HEK293 (cell line): ENCODE measurements at regions not wholly inside any gene's neighbourhood (a gene's known extent, or its start where the extent isn't known, plus 50 kb on each side); places are given as distances from the start of the nearest gene placed in this dataset.

Experiments
- CTCF ChIA-PET: fragments of 350-600 bp; formaldehyde crosslinking; extraction: SDS; loops from one replicate; lab custom pipeline; 2021; ENCODE audit warnings: antibody characterized with exemption; lab: Yijun Ruan, JAX
- POLR2A ChIA-PET: fragments of 300-600 bp; formaldehyde crosslinking; extraction: SDS; loops from one replicate; lab custom pipeline; 2020; ENCODE audit warnings: antibody characterized with exemption, inconsistent platforms; lab: Yijun Ruan, JAX
- H3K27ac ChIP-seq: fragments of 200-500 bp; sonication (Bioruptor generic); 2 replicates; pipeline ENCODE4 v1.5.1; 2014; ENCODE audit warnings: low read depth, low read length, control low read depth, inconsistent platforms; ENCODE audit errors: extremely low read depth
- H3K36me3 ChIP-seq, 2 experiments: fragments of 200-500 bp in 1 of 2; sonication (Bioruptor generic) in 1 of 2; 1 replicate in 1 of 2; 2 replicates in 1 of 2; pipeline ENCODE4 v1.5.1; 2014 to 2017; ENCODE audit warnings: inconsistent platforms in 2 of 2, low read length in 2 of 2; ENCODE audit not compliant: control insufficient read depth in 2 of 2, insufficient read depth in 1 of 2
- H3K4me1 ChIP-seq: fragments of 200-500 bp; sonication (Bioruptor generic); 2 replicates; pipeline ENCODE4 v1.5.1; 2014; ENCODE audit warnings: mild to moderate bottlenecking, low read length, inconsistent platforms; ENCODE audit not compliant: control insufficient read depth, insufficient read depth
- H3K4me3 ChIP-seq: 2 replicates; pipeline ENCODE4 v1.5.1; 2011; ENCODE audit warnings: low read depth, mild to moderate bottlenecking, control low read depth, low read length, moderate library complexity
- H3K9me3 ChIP-seq: fragments of 200-500 bp; sonication (Bioruptor generic); 2 replicates; pipeline ENCODE4 v1.5.1; 2014; ENCODE audit warnings: low read depth, low read length, inconsistent platforms; ENCODE audit not compliant: control insufficient read depth, insufficient read depth
- GLIS1 ChIP-seq: fragments of 450-650 bp; formaldehyde crosslinking; IDR thresholded peaks from 2 replicates; pipeline ENCODE4 v1.5.1; 2016; ENCODE audit warnings: missing biosample characterization, missing genetic modification characterization
- KLF9 ChIP-seq: fragments of 450-650 bp; formaldehyde crosslinking; IDR thresholded peaks from 2 replicates; pipeline ENCODE4 v1.5.1; 2016; ENCODE audit warnings: missing biosample characterization, missing genetic modification characterization, low read depth
- MYNN ChIP-seq: fragments of 450-650 bp; formaldehyde crosslinking; IDR thresholded peaks from 2 replicates; pipeline ENCODE4 v1.5.1; 2016; ENCODE audit warnings: missing biosample characterization, missing genetic modification characterization, borderline replicate concordance
- OSR2 ChIP-seq: fragments of 450-650 bp; formaldehyde crosslinking; IDR thresholded peaks from 2 replicates; pipeline ENCODE4 v1.5.1; 2016; ENCODE audit warnings: missing biosample characterization, missing genetic modification characterization
- OVOL3 ChIP-seq: fragments of 450-650 bp; formaldehyde crosslinking; IDR thresholded peaks from 2 replicates; pipeline ENCODE4 v1.5.1; 2016; ENCODE audit warnings: missing biosample characterization, missing genetic modification characterization
- SP7 ChIP-seq: fragments of 450-650 bp; formaldehyde crosslinking; IDR thresholded peaks from 2 replicates; pipeline ENCODE4 v1.5.1; 2016; ENCODE audit warnings: missing biosample characterization, missing genetic modification characterization
- ZBTB17 ChIP-seq: fragments of 450-650 bp; formaldehyde crosslinking; IDR thresholded peaks from 2 replicates; pipeline ENCODE4 v1.5.1; 2016; ENCODE audit warnings: missing biosample characterization, missing genetic modification characterization
- ZBTB20 ChIP-seq: fragments of 450-650 bp; formaldehyde crosslinking; IDR thresholded peaks from 2 replicates; pipeline ENCODE4 v1.5.1; 2016; ENCODE audit warnings: missing biosample characterization, missing genetic modification characterization
- ZFP41 ChIP-seq: fragments of 450-650 bp; formaldehyde crosslinking; IDR thresholded peaks from 2 replicates; pipeline ENCODE4 v1.5.1; 2016; ENCODE audit warnings: missing biosample characterization, missing genetic modification characterization, borderline replicate concordance
- ZNF114 ChIP-seq: fragments of 450-650 bp; formaldehyde crosslinking; IDR thresholded peaks from 2 replicates; pipeline ENCODE4 v1.5.0; 2017; ENCODE audit warnings: missing biosample characterization, missing genetic modification characterization
- ZNF155 ChIP-seq: fragments of 450-650 bp; formaldehyde crosslinking; IDR thresholded peaks from 2 replicates; pipeline ENCODE4 v1.5.1; 2016; ENCODE audit warnings: missing biosample characterization, missing genetic modification characterization
- ZNF174 ChIP-seq: fragments of 450-650 bp; formaldehyde crosslinking; IDR thresholded peaks from 2 replicates; pipeline ENCODE4 v1.5.0; 2017; ENCODE audit warnings: missing biosample characterization, mild to moderate bottlenecking, missing genetic modification characterization
- ZNF23 ChIP-seq: fragments of 450-650 bp; formaldehyde crosslinking; IDR thresholded peaks from 2 replicates; pipeline ENCODE4 v1.5.1; 2016; ENCODE audit warnings: missing biosample characterization, missing genetic modification characterization, borderline replicate concordance
- ZNF266 ChIP-seq: fragments of 450-650 bp; formaldehyde crosslinking; IDR thresholded peaks from 2 replicates; pipeline ENCODE4 v1.5.1; 2016; ENCODE audit warnings: missing biosample characterization, missing genetic modification characterization, low read depth
- ZNF350 ChIP-seq: fragments of 450-650 bp; formaldehyde crosslinking; IDR thresholded peaks from 2 replicates; pipeline ENCODE4 v1.5.0; 2017; ENCODE audit warnings: missing biosample characterization, mild to moderate bottlenecking, missing genetic modification characterization
- ZNF404 ChIP-seq: fragments of 450-650 bp; formaldehyde crosslinking; IDR thresholded peaks from 2 replicates; pipeline ENCODE4 v1.5.1; 2017; ENCODE audit warnings: missing biosample characterization, missing genetic modification characterization
- ZNF530 ChIP-seq: fragments of 450-650 bp; formaldehyde crosslinking; IDR thresholded peaks from 2 replicates; pipeline ENCODE4 v1.5.1; 2016; ENCODE audit warnings: low read depth, missing biosample characterization, missing genetic modification characterization
- ZNF621 ChIP-seq: fragments of 450-650 bp; formaldehyde crosslinking; IDR thresholded peaks from 2 replicates; pipeline ENCODE4 v1.5.1; 2017; ENCODE audit warnings: missing biosample characterization, missing genetic modification characterization
- ZNF654 ChIP-seq: fragments of 450-650 bp; formaldehyde crosslinking; IDR thresholded peaks from 2 replicates; pipeline ENCODE4 v1.5.1; 2016; ENCODE audit warnings: low read depth, missing biosample characterization, missing genetic modification characterization
- ZNF792 ChIP-seq: fragments of 450-650 bp; formaldehyde crosslinking; IDR thresholded peaks from 2 replicates; pipeline ENCODE4 v1.5.1; 2016; ENCODE audit warnings: missing biosample characterization, missing genetic modification characterization
- ZSCAN23 ChIP-seq: fragments of 450-650 bp; formaldehyde crosslinking; IDR thresholded peaks from 2 replicates; pipeline ENCODE4 v1.5.1; 2016; ENCODE audit warnings: missing biosample characterization, missing genetic modification characterization
- TF ChIP-seq, protein P1 (sequence below): fragments of 450-650 bp; formaldehyde crosslinking; IDR thresholded peaks from 2 replicates; pipeline ENCODE4 v1.5.1; 2016; ENCODE audit warnings: missing biosample characterization, missing genetic modification characterization
- TF ChIP-seq, protein P2 (sequence below): fragments of 450-650 bp; formaldehyde crosslinking; IDR thresholded peaks from 2 replicates; pipeline ENCODE4 v1.5.1; 2016; ENCODE audit warnings: missing biosample characterization, missing genetic modification characterization
- TF ChIP-seq, protein P3 (sequence below): fragments of 450-650 bp; formaldehyde crosslinking; IDR thresholded peaks from 2 replicates; pipeline ENCODE4 v1.5.1; 2017; ENCODE audit warnings: missing biosample characterization, missing genetic modification characterization

DNA sequence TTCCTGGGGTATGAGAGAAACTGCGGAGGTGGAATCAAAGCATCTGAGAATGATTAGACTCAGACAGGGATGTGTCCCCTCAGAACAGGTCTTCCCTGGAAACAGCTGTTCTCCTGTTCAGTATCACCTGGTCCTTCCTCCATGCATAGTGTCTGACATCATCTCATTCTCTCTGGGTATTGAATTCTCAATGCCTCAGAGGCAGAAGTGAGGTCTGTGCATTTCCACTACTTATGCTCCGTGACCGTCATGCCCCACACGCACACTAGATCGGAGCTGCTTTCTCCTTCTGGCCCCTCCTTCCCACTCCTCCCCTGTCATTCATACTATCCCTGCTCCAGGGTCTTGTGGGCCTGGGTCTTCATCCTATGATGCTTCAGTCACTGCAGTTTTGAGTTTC lies 61.4 kb upstream of the DAB2IP start:
- Histone ChIP-seq H3K4me1 (no peaks in the 10 kb centered on the region), H3K36me3 (no peaks in the 10 kb centered on the region), H3K9me3 (no peaks in the 10 kb centered on the region), H3K27ac (no peak overlapping the region), H3K4me3 (no peak overlapping the region)
- POLR2A ChIA-PET, result no interaction called here
- CTCF ChIA-PET, result interaction anchor here (1.0 kb wide), 1 partner anchor 35 kb away, joined by 3 read pairs; no protein-coding TSS in a partner anchor
- TF ChIP-seq KLF9 (tag by site-specific recombination), result no peak
- no peak for TF ChIP-seq GLIS1 (tag by site-specific recombination)
- TF ChIP-seq ZNF792 (tag by site-specific recombination), result no peak
- TF ChIP-seq ZBTB17 (tag by site-specific recombination), result 0 out of 2 replicates have a peak, but pooled peaks have one; percentile 10

DNA sequence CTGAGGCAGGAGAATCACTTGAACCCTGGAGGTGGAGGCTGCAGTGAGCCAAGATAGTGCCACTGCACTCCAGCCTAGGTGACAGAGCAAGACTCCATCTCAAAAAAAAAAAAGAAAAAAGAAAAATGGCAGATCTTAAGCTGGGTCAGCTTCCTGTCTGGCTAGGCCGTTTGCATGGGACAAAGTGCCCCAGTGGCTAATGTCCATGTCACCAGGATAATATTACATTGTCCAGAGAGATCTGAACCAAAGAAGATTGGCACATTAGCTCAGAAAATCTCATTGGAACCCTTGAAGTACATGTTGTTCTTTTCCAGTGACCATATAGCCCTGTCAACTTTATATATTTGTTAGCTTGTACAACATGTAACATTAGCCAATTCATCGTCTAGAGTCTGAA lies 59.2 kb upstream of the DAB2IP start:
- H3K9me3 ChIP-seq, result no peaks in the 10 kb centered on the region
- no peak overlapping the region for H3K27ac ChIP-seq
- H3K4me1 ChIP-seq, result no peaks in the 10 kb centered on the region
- no peak overlapping the region for H3K4me3 ChIP-seq
- ChIA-PET CTCF (interaction anchor here (0.6 to 4.3 kb wide), 5 partner anchors 34 to 401 kb away, joined by 3 to 19 read pairs (median 4); no protein-coding TSS in a partner anchor), POLR2A (no interaction called here)
- no peaks in the 10 kb centered on the region for H3K36me3 ChIP-seq
- TF ChIP-seq ZNF530 (no peak), ZNF174 (tag by site-specific recombination) (no peak), ZNF266 (tag by site-specific recombination) (no peak), OVOL3 (tag by site-specific recombination) (no peak), ZBTB20 (tag by site-specific recombination) (no peak), ZNF155 (no peak), MYNN (no peak)
- TF ChIP-seq, protein P1, sequence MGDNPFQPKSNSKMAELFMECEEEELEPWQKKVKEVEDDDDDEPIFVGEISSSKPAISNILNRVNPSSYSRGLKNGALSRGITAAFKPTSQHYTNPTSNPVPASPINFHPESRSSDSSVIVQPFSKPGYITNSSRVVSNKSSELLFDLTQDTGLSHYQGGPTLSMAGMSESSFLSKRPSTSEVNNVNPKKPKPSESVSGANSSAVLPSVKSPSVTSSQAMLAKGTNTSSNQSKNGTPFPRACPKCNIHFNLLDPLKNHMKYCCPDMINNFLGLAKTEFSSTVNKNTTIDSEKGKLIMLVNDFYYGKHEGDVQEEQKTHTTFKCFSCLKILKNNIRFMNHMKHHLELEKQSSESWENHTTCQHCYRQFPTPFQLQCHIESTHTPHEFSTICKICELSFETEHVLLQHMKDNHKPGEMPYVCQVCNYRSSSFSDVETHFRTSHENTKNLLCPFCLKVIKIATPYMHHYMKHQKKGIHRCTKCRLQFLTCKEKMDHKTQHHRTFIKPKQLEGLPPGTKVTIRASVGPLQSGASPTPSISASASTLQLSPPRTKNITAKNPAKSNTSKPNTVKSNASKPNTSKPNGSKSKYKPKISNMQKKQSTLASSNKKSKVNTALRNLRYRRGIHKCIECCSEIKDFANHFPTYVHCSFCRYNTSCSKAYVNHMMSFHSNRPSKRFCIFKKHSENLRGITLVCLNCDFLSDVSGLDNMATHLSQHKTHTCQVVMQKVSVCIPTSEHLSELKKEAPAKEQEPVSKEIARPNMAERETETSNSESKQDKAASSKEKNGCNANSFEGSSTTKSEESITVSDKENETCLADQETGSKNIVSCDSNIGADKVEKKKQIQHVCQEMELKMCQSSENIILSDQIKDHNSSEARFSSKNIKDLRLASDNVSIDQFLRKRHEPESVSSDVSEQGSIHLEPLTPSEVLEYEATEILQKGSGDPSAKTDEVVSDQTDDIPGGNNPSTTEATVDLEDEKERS, result no peak
- TF ChIP-seq, protein P2, sequence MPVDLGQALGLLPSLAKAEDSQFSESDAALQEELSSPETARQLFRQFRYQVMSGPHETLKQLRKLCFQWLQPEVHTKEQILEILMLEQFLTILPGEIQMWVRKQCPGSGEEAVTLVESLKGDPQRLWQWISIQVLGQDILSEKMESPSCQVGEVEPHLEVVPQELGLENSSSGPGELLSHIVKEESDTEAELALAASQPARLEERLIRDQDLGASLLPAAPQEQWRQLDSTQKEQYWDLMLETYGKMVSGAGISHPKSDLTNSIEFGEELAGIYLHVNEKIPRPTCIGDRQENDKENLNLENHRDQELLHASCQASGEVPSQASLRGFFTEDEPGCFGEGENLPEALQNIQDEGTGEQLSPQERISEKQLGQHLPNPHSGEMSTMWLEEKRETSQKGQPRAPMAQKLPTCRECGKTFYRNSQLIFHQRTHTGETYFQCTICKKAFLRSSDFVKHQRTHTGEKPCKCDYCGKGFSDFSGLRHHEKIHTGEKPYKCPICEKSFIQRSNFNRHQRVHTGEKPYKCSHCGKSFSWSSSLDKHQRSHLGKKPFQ (tag by site-specific recombination), result no peak

DNA sequence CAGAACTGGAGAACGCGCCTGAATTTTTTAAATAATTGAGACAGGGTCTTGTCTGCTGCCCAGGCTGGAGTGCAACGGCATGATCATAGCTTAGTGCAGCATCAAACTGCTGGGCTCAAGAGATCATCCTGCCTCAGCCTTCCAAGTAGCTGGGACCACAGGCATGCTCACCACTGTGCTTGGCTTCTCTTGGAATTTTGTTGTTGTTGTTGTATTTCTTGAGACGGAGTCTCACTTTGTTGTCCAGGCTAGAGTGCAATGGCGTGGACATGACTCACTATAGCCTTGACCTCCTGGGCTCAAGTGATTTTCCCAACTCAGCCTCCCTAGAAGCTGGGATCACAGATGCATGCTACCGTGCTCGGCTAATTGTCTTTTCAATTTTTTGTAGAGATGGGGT lies 58.4 kb upstream of the DAB2IP start:
- POLR2A ChIA-PET, result interaction anchor here (0.6 kb wide), 1 partner anchor 144 kb away, joined by 3 read pairs; no protein-coding TSS in a partner anchor
- H3K36me3 ChIP-seq, result no peaks in the 10 kb centered on the region
- no peaks in the 10 kb centered on the region for H3K4me1 ChIP-seq
- H3K27ac ChIP-seq, result no peak overlapping the region
- CTCF ChIA-PET, result interaction anchor here (0.6 to 4.3 kb wide), 4 partner anchors 16 to 393 kb away, joined by 3 to 19 read pairs (median 3); no protein-coding TSS in a partner anchor
- H3K4me3 ChIP-seq, result no peak overlapping the region
- H3K9me3 ChIP-seq, result no peaks in the 10 kb centered on the region
- TF ChIP-seq OSR2 (tag by site-specific recombination), result no peak
- TF ChIP-seq ZNF114, result no peak
- no peak for TF ChIP-seq ZNF350 (tag by site-specific recombination)
- no peak for TF ChIP-seq ZNF621 (tag by site-specific recombination)
- TF ChIP-seq, protein P3, sequence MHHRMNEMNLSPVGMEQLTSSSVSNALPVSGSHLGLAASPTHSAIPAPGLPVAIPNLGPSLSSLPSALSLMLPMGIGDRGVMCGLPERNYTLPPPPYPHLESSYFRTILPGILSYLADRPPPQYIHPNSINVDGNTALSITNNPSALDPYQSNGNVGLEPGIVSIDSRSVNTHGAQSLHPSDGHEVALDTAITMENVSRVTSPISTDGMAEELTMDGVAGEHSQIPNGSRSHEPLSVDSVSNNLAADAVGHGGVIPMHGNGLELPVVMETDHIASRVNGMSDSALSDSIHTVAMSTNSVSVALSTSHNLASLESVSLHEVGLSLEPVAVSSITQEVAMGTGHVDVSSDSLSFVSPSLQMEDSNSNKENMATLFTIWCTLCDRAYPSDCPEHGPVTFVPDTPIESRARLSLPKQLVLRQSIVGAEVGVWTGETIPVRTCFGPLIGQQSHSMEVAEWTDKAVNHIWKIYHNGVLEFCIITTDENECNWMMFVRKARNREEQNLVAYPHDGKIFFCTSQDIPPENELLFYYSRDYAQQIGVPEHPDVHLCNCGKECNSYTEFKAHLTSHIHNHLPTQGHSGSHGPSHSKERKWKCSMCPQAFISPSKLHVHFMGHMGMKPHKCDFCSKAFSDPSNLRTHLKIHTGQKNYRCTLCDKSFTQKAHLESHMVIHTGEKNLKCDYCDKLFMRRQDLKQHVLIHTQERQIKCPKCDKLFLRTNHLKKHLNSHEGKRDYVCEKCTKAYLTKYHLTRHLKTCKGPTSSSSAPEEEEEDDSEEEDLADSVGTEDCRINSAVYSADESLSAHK, result no peak
- no peak for TF ChIP-seq ZSCAN23 (tag by site-specific recombination)
- no peak for TF ChIP-seq ZFP41 (tag by site-specific recombination)
- TF ChIP-seq ZNF23 (tag by site-specific recombination), result no peak
- TF ChIP-seq ZNF404 (tag by site-specific recombination), result no peak
- no peak for TF ChIP-seq SP7 (tag by site-specific recombination)
- no peak for TF ChIP-seq ZNF654 (tag by site-specific recombination)
